NCI-H187 treated with DMSO at 0.1 percent for 48 hours (cell line): ENCODE measurements at regions not wholly inside any gene's neighbourhood (a gene's known extent, or its start where the extent isn't known, plus 50 kb on each side); places are given as distances from the start of the nearest gene placed in this dataset.
"Not testable (repeated sequence)": the region's sequence is repeated elsewhere in the genome, so short reads cannot be mapped to it uniquely, and the experiment has no call there.

Source experiments
- DNase-seq: peaks from one replicate; lab custom pipeline; 2025; lab: John Stamatoyannopoulos, UW

DNA sequence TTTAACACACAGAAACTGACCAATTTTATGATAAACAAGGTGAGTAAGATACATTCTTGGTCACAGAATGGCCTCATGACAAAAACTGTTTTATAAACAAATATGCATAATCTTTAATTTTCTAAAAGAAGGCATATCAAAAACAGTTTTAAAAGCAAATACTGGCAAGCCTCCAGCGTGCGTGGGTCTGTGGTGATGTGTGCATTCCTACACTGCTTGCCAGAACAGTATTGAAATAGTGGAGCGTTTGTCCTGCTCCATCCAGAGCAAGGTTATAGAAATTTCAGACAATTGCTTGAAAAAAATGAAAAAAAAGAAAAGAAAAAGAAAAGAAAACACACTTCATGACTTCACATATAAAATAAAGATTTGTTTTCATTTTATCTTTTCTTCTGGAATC, 140.9 kb downstream of the MZT1 start:
- DNase-seq: no peak

- DNase-seq: no peak
These were observed 142.2 kb downstream of the MZT1 start for GRCh38 chr13:72585254-72585653.

- no peak for DNase-seq
These were observed 156.2 kb downstream of the MZT1 start for GRCh38 chr13:72571191-72571590.

GRCh38 chr13:72570019-72570418, 157.4 kb downstream of the MZT1 start:
- no peak for DNase-seq

DNA sequence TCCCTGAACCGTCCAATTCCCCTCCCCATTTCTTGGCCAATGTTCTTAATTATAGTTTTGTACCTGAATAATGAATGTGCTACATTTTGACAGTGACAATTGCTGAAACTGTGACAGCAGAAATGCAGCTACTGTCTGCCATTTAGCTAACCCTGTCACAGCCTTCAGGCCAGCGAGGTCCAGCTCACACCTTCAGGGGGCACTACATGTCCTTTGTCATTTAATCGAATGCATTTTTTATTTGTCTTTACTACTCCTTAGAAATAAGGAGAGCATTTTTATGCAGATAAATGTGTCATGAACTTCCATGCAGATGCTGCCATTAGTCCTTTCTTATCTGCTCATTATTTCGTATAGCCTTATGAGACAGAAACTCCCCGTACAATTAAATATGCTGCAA, 159.9 kb downstream of the MZT1 start:
- no peak for DNase-seq

GRCh38 chr13:72566526-72566925, 160.9 kb downstream of the MZT1 start:
- DNase-seq: no peak

GRCh38 chr13:72565893-72566292, 161.5 kb downstream of the MZT1 start:
- DNase-seq: peak; percentile 11

DNA sequence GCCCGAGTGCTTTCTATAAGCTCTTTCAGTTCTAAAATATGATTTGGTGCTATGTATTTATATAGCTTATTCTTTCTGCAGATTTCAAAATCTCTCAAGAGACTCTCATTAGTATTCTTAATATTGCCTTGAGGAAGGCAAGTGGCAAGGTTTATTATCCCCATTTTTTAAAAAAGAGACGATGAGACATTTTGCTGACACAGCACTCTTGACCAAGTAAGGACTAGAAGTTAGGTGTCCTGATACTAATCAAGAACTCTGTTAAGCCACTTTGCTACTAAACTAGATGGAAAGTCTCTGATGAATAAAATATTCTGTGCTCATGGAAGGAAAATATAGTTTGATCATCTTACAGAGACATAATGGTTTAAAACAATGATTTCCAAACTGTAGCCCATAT, 164.7 kb downstream of the MZT1 start:
- DNase-seq: no peak

GRCh38 chr13:72561791-72562190, 165.6 kb downstream of the MZT1 start:
- no peak for DNase-seq

GRCh38 chr13:72559716-72560115, 167.7 kb downstream of the MZT1 start:
- DNase-seq: no peak

GRCh38 chr13:72556945-72557344, 170.5 kb downstream of the MZT1 start:
- no peak for DNase-seq

GRCh38 chr13:72555601-72556000, 171.8 kb downstream of the MZT1 start:
- DNase-seq: no peak

GRCh38 chr13:72552731-72553130, 174.7 kb downstream of the MZT1 start:
- DNase-seq: no peak

DNA sequence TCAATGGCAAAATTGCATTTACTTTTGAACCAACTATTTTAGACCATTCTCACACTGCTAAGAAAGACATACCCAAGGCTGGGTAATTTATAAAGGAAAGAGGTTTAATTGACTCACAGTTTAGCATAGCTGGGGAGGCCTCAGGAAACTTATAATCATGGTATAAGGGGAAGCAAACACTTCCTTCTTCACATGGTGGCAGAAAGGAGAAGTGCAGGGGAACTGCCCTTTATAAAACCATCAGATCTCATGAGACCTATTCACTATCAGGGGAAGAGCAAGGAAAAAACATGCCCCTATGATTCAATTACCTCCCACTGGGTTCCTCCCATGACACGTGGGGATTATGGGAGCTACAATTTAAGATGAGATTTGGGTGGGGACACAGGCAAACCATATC, 181.5 kb downstream of the MZT1 start:
- DNase-seq: not testable (repeated sequence)

DNA sequence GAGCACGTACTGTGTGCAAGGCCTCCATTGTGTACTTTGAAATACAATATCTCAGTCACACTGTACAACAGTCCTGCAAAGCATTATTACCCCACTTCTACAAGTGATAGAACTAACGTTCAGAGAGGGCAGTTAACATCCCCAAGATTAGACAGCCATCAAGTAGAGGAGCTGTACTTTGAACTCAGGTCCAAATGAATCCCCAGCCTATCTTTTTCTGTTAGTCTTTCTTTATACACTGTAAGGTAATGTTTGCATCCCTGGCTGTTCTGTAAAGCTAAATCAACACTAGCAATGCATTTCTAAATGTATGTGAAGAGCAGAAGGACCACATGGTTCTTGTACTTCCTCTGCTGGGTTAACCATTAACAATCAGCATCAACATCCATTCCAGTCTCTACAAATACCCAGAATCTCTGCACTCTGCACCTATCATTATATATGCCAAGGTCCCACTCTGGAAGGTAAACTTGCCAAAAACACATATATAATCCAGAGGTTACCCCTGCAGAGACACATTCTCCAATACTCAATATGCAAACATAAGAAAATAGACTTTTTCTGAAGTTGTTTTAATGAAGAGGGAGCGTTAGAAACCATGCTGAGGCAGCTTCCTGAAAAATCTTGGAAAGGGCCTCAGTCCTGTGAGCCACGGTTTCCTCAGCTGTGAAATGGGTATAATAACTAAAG, 182.3 kb downstream of the MZT1 start:
- DNase-seq: no peak

- no peak for DNase-seq
These were observed 183.4 kb downstream of the MZT1 start for GRCh38 chr13:72544042-72544441.

GRCh38 chr13:72542241-72542640, 185.2 kb downstream of the MZT1 start:
- DNase-seq: no peak

DNA sequence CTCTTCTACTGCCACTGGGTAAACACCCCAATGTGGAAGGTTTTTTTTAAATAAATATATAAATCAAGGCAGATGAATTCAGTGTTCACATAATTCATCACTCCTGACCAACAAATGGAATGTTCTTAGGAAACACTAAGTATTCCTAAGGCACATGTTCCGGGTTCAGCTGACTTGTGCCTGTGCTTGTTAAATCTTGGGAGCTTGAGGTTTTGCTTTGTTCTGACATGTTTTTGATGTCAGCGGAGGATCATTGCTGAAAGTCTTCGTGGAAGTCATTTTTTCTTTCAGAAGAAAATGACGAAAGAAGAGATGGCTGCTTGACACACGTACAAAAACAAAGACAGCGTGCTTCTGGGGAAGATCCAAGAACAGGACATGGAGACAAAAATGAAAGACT, 185.8 kb downstream of the MZT1 start:
- no peak for DNase-seq

GRCh38 chr13:72540881-72541280, 186.5 kb downstream of the MZT1 start:
- no peak for DNase-seq

DNA sequence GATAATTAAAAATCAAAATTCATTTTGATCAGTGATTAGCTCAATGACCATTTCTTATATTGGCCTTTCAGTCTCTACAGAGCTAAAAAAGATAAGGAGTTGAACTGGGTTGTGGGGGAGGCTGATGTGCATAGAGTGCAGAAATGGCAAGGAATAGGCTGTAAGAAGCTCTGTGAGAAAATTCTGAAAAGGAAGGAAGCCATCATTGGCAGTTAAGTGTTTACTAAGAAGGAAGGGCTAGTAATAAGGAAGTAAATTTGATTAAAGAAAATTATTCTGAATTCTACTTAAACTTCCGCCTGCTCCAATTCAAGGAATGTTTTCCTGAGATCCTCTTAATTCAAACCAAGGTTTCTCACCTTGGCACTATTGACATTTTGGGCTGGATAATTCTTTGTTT, 187.5 kb downstream of the MZT1 start:
- DNase-seq: no peak

DNA sequence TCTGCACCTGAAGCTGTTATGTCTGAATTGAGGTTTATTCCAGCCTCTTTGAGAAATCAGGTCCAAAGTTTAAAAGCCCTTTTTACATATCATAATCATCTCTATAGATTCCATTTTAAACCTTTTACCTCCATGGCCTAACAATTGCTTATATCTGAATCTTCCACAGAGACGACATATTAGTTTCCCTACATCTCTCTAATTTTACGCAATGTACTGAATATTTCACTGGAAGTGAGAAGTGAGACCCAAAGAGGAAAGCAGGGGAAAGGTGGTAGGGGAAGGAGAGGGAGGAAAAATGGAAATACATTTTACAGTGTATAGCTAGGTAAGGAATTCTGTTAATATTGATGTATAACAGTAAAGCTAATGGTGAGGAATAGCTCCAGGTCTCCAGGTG, 189.6 kb downstream of the MZT1 start:
- DNase-seq: no peak

DNA sequence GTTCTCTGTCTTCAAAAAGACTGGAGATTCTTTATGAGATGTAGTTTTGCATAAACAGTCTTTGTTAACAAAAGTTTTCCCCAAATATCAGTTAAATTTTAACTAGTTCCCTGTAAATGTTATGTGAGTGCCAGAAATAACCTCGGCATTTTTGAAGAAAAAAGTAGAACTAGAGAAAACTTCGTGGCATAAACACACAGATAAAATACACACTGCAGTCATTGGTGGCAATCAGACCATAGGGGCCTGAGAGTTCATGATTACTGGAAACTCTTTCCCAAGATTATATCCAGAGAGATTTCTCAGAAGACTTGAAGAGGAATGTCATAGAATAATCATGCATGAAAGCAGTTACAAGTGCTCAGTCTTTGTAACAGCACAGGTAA, 190.0 kb downstream of the MZT1 start:
- DNase-seq: no peak

DNA sequence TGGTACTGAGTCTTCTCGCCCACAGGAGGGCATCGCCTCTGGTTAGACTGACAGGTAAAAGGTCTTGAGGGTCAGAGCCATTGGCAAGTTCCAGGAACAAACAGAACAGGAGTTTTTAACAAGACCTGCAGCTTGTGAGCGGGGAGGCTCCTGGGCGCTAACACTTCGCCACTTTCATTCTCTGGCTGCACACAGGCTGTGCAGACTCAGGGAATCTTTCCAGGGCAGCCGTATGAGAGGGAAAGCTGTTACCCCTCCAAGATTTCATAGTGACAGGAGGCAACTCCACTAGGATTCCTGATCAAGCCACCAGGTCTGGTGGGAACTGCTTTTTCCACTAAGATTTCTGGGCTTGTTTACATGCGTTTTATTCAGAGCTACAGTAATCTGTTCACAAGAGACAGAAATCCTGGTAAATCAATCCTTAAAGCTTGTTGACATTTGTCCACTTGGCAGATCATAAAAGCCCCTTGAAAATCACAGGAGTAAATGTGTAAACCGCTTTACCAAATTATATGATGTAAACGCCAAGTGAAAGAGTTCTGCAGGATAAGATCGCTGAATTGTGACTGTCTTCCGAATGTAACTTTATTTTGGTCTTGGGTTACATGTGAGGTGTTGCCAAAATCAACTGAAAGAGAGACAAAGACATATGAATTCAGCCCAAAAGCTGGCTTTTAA, 190.6 kb downstream of the MZT1 start:
- DNase-seq: no peak
